Limb (tissue), 2 donors: ENCODE measurements at regions not wholly inside any gene's neighbourhood (a gene's known extent, or its start where the extent isn't known, plus 50 kb on each side); places are given as distances from the start of the nearest gene placed in this dataset.
A peak's percentile ranks its signal among the peaks of the same experiment; 100 is the strongest.
"Not testable (repeated sequence)": the region's sequence is repeated elsewhere in the genome, so short reads cannot be mapped to it uniquely, and the experiment has no call there.

Source experiments
- DNase-seq, 2 donors: peaks; one replicate each; pipeline ENCODE4 v3.0.0-alpha.2; 2016; ENCODE audit errors: extremely low spot score in 2 of 2

GRCh38 chr15:31178705-31179104 lies 77.2 kb upstream of the TRPM1 start:
- DNase-seq, result no peak

GRCh38 chr15:31179693-31180092 lies 78.2 kb upstream of the TRPM1 start:
- DNase-seq, result no peak

GRCh38 chr15:31193291-31193690 lies 91.8 kb upstream of the TRPM1 start:
- DNase-seq, result no peak

- no peak for DNase-seq
Observed at GRCh38 chr15:31195871-31196270, 94.3 kb upstream of the TRPM1 start.

GRCh38 chr15:31197497-31198414 lies 96.2 kb upstream of the TRPM1 start:
- DNase-seq, result no peak

- peak; percentile 54 to 84 for DNase-seq
Observed at GRCh38 chr15:31200735-31201151, 99.2 kb upstream of the TRPM1 start.

GRCh38 chr15:31202953-31203352 lies 101.4 kb upstream of the TRPM1 start:
- no peak for DNase-seq

GRCh38 chr15:31203999-31204398 lies 102.5 kb upstream of the TRPM1 start:
- DNase-seq, result no peak

- no peak for DNase-seq
Observed at GRCh38 chr15:31206386-31207181, 105.1 kb upstream of the TRPM1 start.

- no peak for DNase-seq
Observed at GRCh38 chr15:31207246-31207645, 105.7 kb upstream of the TRPM1 start.

GRCh38 chr15:31207861-31208260 lies 106.3 kb upstream of the TRPM1 start:
- DNase-seq, result not testable (repeated sequence)

- no peak for DNase-seq
Observed at GRCh38 chr15:31208817-31209216, 107.3 kb upstream of the TRPM1 start.

- no peak for DNase-seq
Observed at GRCh38 chr15:31211353-31211752, 109.8 kb upstream of the TRPM1 start.

GRCh38 chr15:31212326-31213080 lies 111.0 kb upstream of the TRPM1 start:
- no peak for DNase-seq

- no peak for DNase-seq
Observed at GRCh38 chr15:31214158-31214863, 112.3 kb upstream of the KLF13 start.

- DNase-seq, result no peak
Observed at GRCh38 chr15:31214864-31215489, 111.7 kb upstream of the KLF13 start.

GRCh38 chr15:31215490-31216214 lies 111.0 kb upstream of the KLF13 start:
- DNase-seq, result peak; percentile 39 to 84

- peak; percentile 51 to 82 for DNase-seq
Observed at GRCh38 chr15:31216215-31216911, 110.3 kb upstream of the KLF13 start.

GRCh38 chr15:31217067-31217466 lies 109.6 kb upstream of the KLF13 start:
- DNase-seq, result no peak
